H9 (cell line): ENCODE measurements at regions not wholly inside any gene's neighbourhood (a gene's known extent, or its start where the extent isn't known, plus 50 kb on each side); places are given as distances from the start of the nearest gene placed in this dataset.

Experiments
- DNase-seq: peaks from one replicate; pipeline ENCODE4 v3.0.0-alpha.2; 2017
- H2AFZ ChIP-seq: one replicate; pipeline ENCODE4 v1.6.1; 2013; ENCODE audit warnings: mild to moderate bottlenecking, low read length, control low read depth, moderate library complexity
- H2AK5ac ChIP-seq: 2 replicates; pipeline ENCODE4 v1.6.1; 2013; ENCODE audit warnings: low read length, control low read depth, mixed read lengths; ENCODE audit not compliant: insufficient read length
- H2BK120ac ChIP-seq: one replicate; pipeline ENCODE4 v1.6.1; 2013; ENCODE audit warnings: low read depth, mild to moderate bottlenecking, low read length, control low read depth, inconsistent platforms; ENCODE audit not compliant: poor library complexity, severe bottlenecking
- H2BK12ac ChIP-seq: 2 replicates; pipeline ENCODE4 v1.6.1; 2013; ENCODE audit warnings: low read length, control low read depth, mixed read lengths, low read depth; ENCODE audit not compliant: insufficient read length
- H2BK15ac ChIP-seq: 2 replicates; pipeline ENCODE4 v1.6.1; 2013; ENCODE audit warnings: low read depth, low read length, control low read depth
- H2BK20ac ChIP-seq: one replicate; pipeline ENCODE4 v1.6.1; 2013; ENCODE audit warnings: low read depth, mild to moderate bottlenecking, low read length, control low read depth, inconsistent platforms; ENCODE audit not compliant: poor library complexity, severe bottlenecking
- H2BK5ac ChIP-seq: 2 replicates; pipeline ENCODE4 v1.6.1; 2013; ENCODE audit warnings: low read length, control low read depth, mixed read lengths; ENCODE audit not compliant: insufficient read length
- H3K14ac ChIP-seq: 2 replicates; pipeline ENCODE4 v1.6.1; 2013; ENCODE audit warnings: low read length, control low read depth; ENCODE audit not compliant: insufficient read depth
- H3K18ac ChIP-seq: 2 replicates; pipeline ENCODE4 v1.6.1; 2013; ENCODE audit warnings: low read depth, mild to moderate bottlenecking, mixed read lengths, low read length, control low read depth; ENCODE audit not compliant: insufficient read length
- H3K23ac ChIP-seq: 2 replicates; pipeline ENCODE4 v1.6.1; 2013; ENCODE audit warnings: low read length, control low read depth, mixed read lengths, low read depth; ENCODE audit not compliant: insufficient read length
- H3K23me2 ChIP-seq: 2 replicates; pipeline ENCODE4 v1.6.1; 2013; ENCODE audit warnings: low read depth, mild to moderate bottlenecking, mixed read lengths, low read length, control low read depth; ENCODE audit not compliant: insufficient read length, poor library complexity, severe bottlenecking
- H3K27ac ChIP-seq: 2 replicates; pipeline ENCODE4 v1.5.1; 2013; ENCODE audit warnings: low read length, control low read depth, mixed read lengths, low read depth; ENCODE audit not compliant: insufficient read length
- H3K27me3 ChIP-seq: 2 replicates; pipeline ENCODE4 v1.6.1; 2013; ENCODE audit warnings: low read length, control low read depth, inconsistent platforms; ENCODE audit not compliant: insufficient read depth
- H3K4ac ChIP-seq: 2 replicates; pipeline ENCODE4 v1.6.1; 2013; ENCODE audit warnings: low read depth, mild to moderate bottlenecking, control low read depth, inconsistent platforms, low read length, moderate library complexity
- H3K4me1 ChIP-seq: 2 replicates; pipeline ENCODE4 v1.6.1; 2013; ENCODE audit warnings: low read length, control low read depth, inconsistent platforms; ENCODE audit not compliant: insufficient read depth
- H3K4me2 ChIP-seq: 2 replicates; pipeline ENCODE4 v1.6.1; 2013; ENCODE audit warnings: low read length, control low read depth, mixed read lengths; ENCODE audit not compliant: insufficient read length, insufficient read depth
- H3K56ac ChIP-seq: 2 replicates; pipeline ENCODE4 v1.6.1; 2013; ENCODE audit warnings: low read depth, mild to moderate bottlenecking, mixed read lengths, low read length, control low read depth; ENCODE audit not compliant: insufficient read length
- H3K79me1 ChIP-seq: 2 replicates; pipeline ENCODE4 v1.6.1; 2013; ENCODE audit warnings: low read depth, mild to moderate bottlenecking, moderate library complexity, low read length, control low read depth, inconsistent platforms; ENCODE audit not compliant: insufficient read depth, poor library complexity, severe bottlenecking
- H3K79me2 ChIP-seq: 2 replicates; pipeline ENCODE4 v1.6.1; 2013; ENCODE audit warnings: low read length, control low read depth, inconsistent platforms; ENCODE audit not compliant: insufficient read depth
- H3K9ac ChIP-seq: 2 replicates; pipeline ENCODE4 v1.6.1; 2013; ENCODE audit warnings: low read length, control low read depth, mixed read lengths; ENCODE audit not compliant: insufficient read length; ENCODE audit errors: extremely low read depth
- H3K9me3 ChIP-seq: one replicate; pipeline ENCODE4 v1.6.1; 2013; ENCODE audit warnings: low read depth, low read length, inconsistent platforms; ENCODE audit not compliant: control insufficient read depth
- H3T11ph ChIP-seq: one replicate; pipeline ENCODE4 v1.6.1; 2013; ENCODE audit warnings: mild to moderate bottlenecking, low read length, control low read depth, inconsistent platforms
- H4K20me1 ChIP-seq: one replicate; pipeline ENCODE4 v1.6.1; 2013; ENCODE audit not compliant: control insufficient read depth, insufficient read length, insufficient read depth
- H4K5ac ChIP-seq: 2 replicates; pipeline ENCODE4 v1.6.1; 2013; ENCODE audit warnings: low read depth, mild to moderate bottlenecking, mixed read lengths, low read length, control low read depth; ENCODE audit not compliant: insufficient read length
- H4K8ac ChIP-seq: replicated peaks from 2 replicates; pipeline ENCODE4 v1.6.1; 2013; ENCODE audit warnings: low read length, control low read depth, mixed read lengths, low read depth; ENCODE audit not compliant: insufficient read length
- H4K91ac ChIP-seq: 2 replicates; pipeline ENCODE4 v1.6.1; 2013; ENCODE audit warnings: low read depth, mild to moderate bottlenecking, moderate library complexity, mixed read lengths, low read length, control low read depth; ENCODE audit not compliant: insufficient read length
- H3K27ac Mint-ChIP-seq, 3 experiments: 2 replicates in 2 of 3; 3 replicates in 1 of 3; pipeline ENCODE4 v1.8.0; 2020 to 2021; ENCODE audit warnings: mixed read lengths in 3 of 3, mild to moderate bottlenecking in 1 of 3, moderate library complexity in 1 of 3
- H3K27me3 Mint-ChIP-seq: 2 replicates; pipeline ENCODE4 v1.8.0; 2021; ENCODE audit warnings: low read depth, mild to moderate bottlenecking, moderate library complexity, mixed read lengths
- H3K36me3 Mint-ChIP-seq, 3 experiments: 2 replicates in 2 of 3; 3 replicates in 1 of 3; pipeline ENCODE4 v1.8.0; 2020 to 2021; ENCODE audit warnings: low read depth in 3 of 3, mixed read lengths in 3 of 3; ENCODE audit not compliant: insufficient read depth in 1 of 3
- H3K4me1 Mint-ChIP-seq, 2 experiments: 2 replicates each; pipeline ENCODE4 v1.8.0; 2020; ENCODE audit warnings: mixed read lengths in 2 of 2
- H3K4me3 Mint-ChIP-seq, 2 experiments: 2 replicates in 1 of 2; 3 replicates in 1 of 2; pipeline ENCODE4 v1.8.0; 2020 to 2021; ENCODE audit warnings: mild to moderate bottlenecking in 2 of 2, mixed read lengths in 2 of 2, moderate library complexity in 1 of 2
- H3K9me3 Mint-ChIP-seq, 2 experiments: 2 replicates in 1 of 2; 3 replicates in 1 of 2; pipeline ENCODE4 v1.8.0; 2020; ENCODE audit warnings: mild to moderate bottlenecking in 2 of 2, mixed read lengths in 2 of 2, moderate library complexity in 1 of 2
- CTCF ChIP-seq: fragments of 200-600 bp; sonication (generic); conservative IDR thresholded peaks from 3 replicates; pipeline ENCODE4 v1.8.0; 2021; ENCODE audit warnings: antibody characterized with exemption, mild to moderate bottlenecking

GRCh38 chr2:183984871-183985270, 613.5 kb upstream of the ZNF804A start:
- Mint-ChIP-seq H3K27ac (no peak overlapping the region), H3K4me1 (no peaks in the 10 kb centered on the region), H3K9me3 (peaks cover 2 to 8% of the 10 kb centered on the region in 2 experiments; a peak in 1 of 5 replicates), H3K36me3 (peaks cover 0 to 4% (median 0%) of the 10 kb centered on the region in 3 experiments; a peak in 2 of 7 replicates), H3K27me3 (no peaks in the 10 kb centered on the region), H3K4me3 (no peak overlapping the region)
- H3K14ac ChIP-seq = no peak overlapping the region
- H2AFZ ChIP-seq = no peak overlapping the region
- no peak overlapping the region for H4K5ac ChIP-seq
- H2BK20ac ChIP-seq = no peak overlapping the region
- H2BK15ac ChIP-seq = no peak overlapping the region
- no peak overlapping the region for H2AK5ac ChIP-seq
- no peak for DNase-seq
- no peak overlapping the region for H2BK12ac ChIP-seq
- no peak overlapping the region for H3K56ac ChIP-seq
- no peak overlapping the region for H3K4ac ChIP-seq
- no peak overlapping the region for H3K4me2 ChIP-seq
- no peak overlapping the region for H4K8ac ChIP-seq
- H3K79me1 ChIP-seq = no peaks in the 10 kb centered on the region
- no peak overlapping the region for H3K27ac ChIP-seq
- H3K23ac ChIP-seq = no peak overlapping the region
- no peaks in the 10 kb centered on the region for H3K23me2 ChIP-seq
- no peak for TF ChIP-seq CTCF
- H2BK5ac ChIP-seq = no peak overlapping the region
- no peaks in the 10 kb centered on the region for H3K27me3 ChIP-seq
- no peak overlapping the region for H2BK120ac ChIP-seq
- H4K20me1 ChIP-seq = no peaks in the 10 kb centered on the region
- no peaks in the 10 kb centered on the region for H3K4me1 ChIP-seq
- no peak overlapping the region for H3K9ac ChIP-seq
- H3K9me3 ChIP-seq = no peaks in the 10 kb centered on the region
- no peaks in the 10 kb centered on the region for H3K79me2 ChIP-seq
- H4K91ac ChIP-seq = no peak overlapping the region
- no peak overlapping the region for H3K18ac ChIP-seq
- no peak overlapping the region for H3T11ph ChIP-seq
